Osteocyte (in vitro differentiated cells): ENCODE measurements at regions not wholly inside any gene's neighbourhood (a gene's known extent, or its start where the extent isn't known, plus 50 kb on each side); places are given as distances from the start of the nearest gene placed in this dataset.

Source experiments
- DNase-seq: peaks from one replicate; pipeline ENCODE4 v3.0.0; 2021; ENCODE audit warnings: mixed read lengths; ENCODE audit not compliant: unreplicated experiment; ENCODE audit errors: extremely low spot score
- H3K27ac Mint-ChIP-seq: one replicate; pipeline ENCODE4 v1.8.0; 2021; ENCODE audit warnings: mild to moderate bottlenecking, mixed read lengths; ENCODE audit not compliant: unreplicated experiment
- H3K27me3 Mint-ChIP-seq: one replicate; pipeline ENCODE4 v1.8.0; 2021; ENCODE audit warnings: mixed read lengths; ENCODE audit not compliant: unreplicated experiment
- H3K36me3 Mint-ChIP-seq: one replicate; pipeline ENCODE4 v1.8.0; 2021; ENCODE audit warnings: mixed read lengths; ENCODE audit not compliant: unreplicated experiment
- H3K4me1 Mint-ChIP-seq: one replicate; pipeline ENCODE4 v1.8.0; 2021; ENCODE audit warnings: mixed read lengths; ENCODE audit not compliant: unreplicated experiment
- H3K4me3 Mint-ChIP-seq: one replicate; pipeline ENCODE4 v1.8.0; 2021; ENCODE audit warnings: mild to moderate bottlenecking, moderate library complexity, mixed read lengths; ENCODE audit not compliant: unreplicated experiment
- H3K9me3 Mint-ChIP-seq: one replicate; pipeline ENCODE4 v1.8.0; 2021; ENCODE audit warnings: mixed read lengths; ENCODE audit not compliant: unreplicated experiment
- TF ChIP-seq, protein P1 (sequence below): fragments of 200-600 bp; sonication (generic); IDR thresholded peaks from 2 replicates; pipeline ENCODE4 v1.5.0; 2021; ENCODE audit warnings: antibody characterized with exemption, mild to moderate bottlenecking, moderate library complexity

DNA sequence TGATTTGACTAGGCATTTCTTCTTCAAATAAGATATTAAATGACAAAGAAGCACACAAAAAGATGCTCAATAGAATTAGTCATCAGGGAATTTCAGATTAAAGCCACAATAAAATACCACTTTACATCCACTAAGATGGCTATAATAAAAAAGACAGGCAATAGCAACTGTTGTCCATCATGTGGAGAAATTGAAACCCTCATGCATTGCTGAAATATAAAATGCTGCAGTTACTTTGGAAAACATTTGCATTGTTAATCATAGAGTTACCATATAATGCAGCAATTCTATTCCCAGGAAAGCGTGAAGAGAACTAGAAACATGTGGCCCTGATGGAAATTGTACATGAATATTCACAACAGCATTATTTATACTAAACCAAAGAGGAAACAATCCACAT is 605.5 kb upstream of the SLITRK1 start:
- DNase-seq: no peak
- no peak overlapping the region for H3K4me3 Mint-ChIP-seq
- no peaks in the 10 kb centered on the region for H3K9me3 Mint-ChIP-seq
- TF ChIP-seq, protein P1, sequence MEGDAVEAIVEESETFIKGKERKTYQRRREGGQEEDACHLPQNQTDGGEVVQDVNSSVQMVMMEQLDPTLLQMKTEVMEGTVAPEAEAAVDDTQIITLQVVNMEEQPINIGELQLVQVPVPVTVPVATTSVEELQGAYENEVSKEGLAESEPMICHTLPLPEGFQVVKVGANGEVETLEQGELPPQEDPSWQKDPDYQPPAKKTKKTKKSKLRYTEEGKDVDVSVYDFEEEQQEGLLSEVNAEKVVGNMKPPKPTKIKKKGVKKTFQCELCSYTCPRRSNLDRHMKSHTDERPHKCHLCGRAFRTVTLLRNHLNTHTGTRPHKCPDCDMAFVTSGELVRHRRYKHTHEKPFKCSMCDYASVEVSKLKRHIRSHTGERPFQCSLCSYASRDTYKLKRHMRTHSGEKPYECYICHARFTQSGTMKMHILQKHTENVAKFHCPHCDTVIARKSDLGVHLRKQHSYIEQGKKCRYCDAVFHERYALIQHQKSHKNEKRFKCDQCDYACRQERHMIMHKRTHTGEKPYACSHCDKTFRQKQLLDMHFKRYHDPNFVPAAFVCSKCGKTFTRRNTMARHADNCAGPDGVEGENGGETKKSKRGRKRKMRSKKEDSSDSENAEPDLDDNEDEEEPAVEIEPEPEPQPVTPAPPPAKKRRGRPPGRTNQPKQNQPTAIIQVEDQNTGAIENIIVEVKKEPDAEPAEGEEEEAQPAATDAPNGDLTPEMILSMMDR: no peak
- no peaks in the 10 kb centered on the region for H3K4me1 Mint-ChIP-seq
- H3K27ac Mint-ChIP-seq: no peak overlapping the region
- H3K36me3 Mint-ChIP-seq: no peaks in the 10 kb centered on the region
- no peaks in the 10 kb centered on the region for H3K27me3 Mint-ChIP-seq

DNA sequence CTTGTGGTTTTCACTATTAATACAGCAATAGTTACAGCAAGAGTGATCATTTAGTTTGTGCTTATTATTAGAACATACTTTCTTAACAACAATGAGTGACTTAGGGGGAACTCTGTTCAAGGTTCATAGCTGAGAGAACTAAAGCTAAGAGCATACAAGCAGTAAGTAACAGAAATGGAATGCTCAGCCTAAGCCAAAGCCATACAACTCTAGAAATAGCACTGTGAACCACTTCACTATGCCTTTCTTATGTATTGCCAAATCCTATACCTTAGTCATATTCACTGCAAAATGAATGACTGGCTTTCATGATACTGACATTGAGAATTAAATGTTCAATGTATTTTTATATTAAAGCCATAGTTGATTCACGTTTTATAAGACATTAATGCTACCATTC is 599.7 kb upstream of the SLITRK1 start:
- H3K4me1 Mint-ChIP-seq: no peaks in the 10 kb centered on the region
- H3K27me3 Mint-ChIP-seq: no peaks in the 10 kb centered on the region
- H3K9me3 Mint-ChIP-seq: no peaks in the 10 kb centered on the region
- TF ChIP-seq, protein P1: no peak
- no peaks in the 10 kb centered on the region for H3K36me3 Mint-ChIP-seq
- no peak overlapping the region for H3K4me3 Mint-ChIP-seq
- no peak for DNase-seq
- H3K27ac Mint-ChIP-seq: no peak overlapping the region

DNA sequence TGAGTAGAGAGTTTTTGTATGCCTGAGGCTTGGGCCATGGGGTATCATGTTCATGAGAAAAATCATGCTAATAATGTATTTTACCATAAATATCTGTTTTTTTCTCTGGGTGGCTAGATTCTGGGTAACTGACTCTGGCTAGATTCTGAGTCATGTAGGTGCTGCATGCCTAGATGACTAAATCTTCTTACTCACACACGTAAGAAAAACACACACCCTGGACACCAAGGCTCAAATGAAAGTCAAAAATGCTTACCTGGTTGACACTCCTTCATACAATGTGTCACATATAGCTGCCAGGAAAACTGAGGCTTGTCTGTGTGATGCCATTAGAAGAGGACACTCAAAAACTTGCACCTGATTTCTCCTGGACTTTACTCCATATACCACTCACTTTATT is 597.4 kb upstream of the SLITRK1 start:
- no peak for DNase-seq

DNA sequence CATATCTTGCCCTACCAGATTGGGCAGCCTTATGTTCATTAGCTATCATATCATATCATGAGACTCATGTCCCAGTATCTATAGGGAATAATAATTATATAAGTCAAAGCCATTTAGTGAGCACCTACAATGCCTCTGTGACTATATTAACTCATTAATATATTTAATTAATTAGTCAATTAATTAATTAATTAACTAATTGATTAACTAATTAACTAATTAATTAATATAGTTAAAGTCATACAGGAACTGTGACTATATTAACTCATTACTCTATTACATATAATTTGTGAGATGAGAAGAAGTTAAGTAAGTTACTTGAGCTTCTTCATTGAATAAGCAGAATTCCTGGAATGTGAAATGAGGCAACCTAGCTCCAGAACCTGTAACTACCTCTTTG is 588.3 kb upstream of the SLITRK1 start:
- peaks cover 5% of the 10 kb centered on the region for H3K36me3 Mint-ChIP-seq
- no peak for DNase-seq
- no peak overlapping the region for H3K4me3 Mint-ChIP-seq
- H3K9me3 Mint-ChIP-seq: peaks cover 24% of the 10 kb centered on the region
- no peak overlapping the region for H3K27ac Mint-ChIP-seq
- TF ChIP-seq, protein P1: no peak
- no peaks in the 10 kb centered on the region for H3K4me1 Mint-ChIP-seq
- H3K27me3 Mint-ChIP-seq: no peaks in the 10 kb centered on the region

More for the DNA sequence above, 597.4 kb upstream of the SLITRK1 start:
- Mint-ChIP-seq H3K9me3 (peaks cover 12% of the 10 kb centered on the region), H3K36me3 (peaks cover 5% of the 10 kb centered on the region), H3K27ac (no peak overlapping the region), H3K27me3 (no peaks in the 10 kb centered on the region), H3K4me1 (no peaks in the 10 kb centered on the region), H3K4me3 (no peak overlapping the region)
- TF ChIP-seq, protein P1: no peak

DNA sequence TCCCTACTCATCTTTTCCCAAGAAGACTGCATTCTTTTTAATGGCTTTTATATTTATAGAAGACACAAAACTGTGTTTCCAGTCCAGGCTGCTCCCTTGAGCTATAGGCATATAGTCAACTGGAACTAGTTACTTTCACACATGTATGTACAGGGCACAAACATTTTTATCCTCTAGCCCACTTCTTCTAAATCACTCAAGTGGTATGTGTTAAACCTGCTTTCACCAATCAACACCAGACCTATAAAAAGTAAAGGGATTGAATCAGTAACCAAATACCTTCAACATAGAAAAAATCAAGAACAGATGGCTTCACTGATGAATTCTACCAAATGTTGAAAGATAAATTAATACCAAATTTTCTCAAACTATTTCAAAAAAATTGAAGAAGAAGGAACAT is 584.2 kb upstream of the SLITRK1 start:
- DNase-seq: no peak
- Mint-ChIP-seq H3K27me3 (no peaks in the 10 kb centered on the region), H3K4me3 (no peak overlapping the region), H3K36me3 (peaks cover 2% of the 10 kb centered on the region), H3K4me1 (no peaks in the 10 kb centered on the region), H3K9me3 (peaks cover 14% of the 10 kb centered on the region), H3K27ac (no peak overlapping the region)
- TF ChIP-seq, protein P1: no peak
